ENCODE measurements at regions not wholly inside any gene's neighbourhood (a gene's known extent, or its start where the extent isn't known, plus 50 kb on each side); places are given as distances from the start of the nearest gene placed in this dataset.

GRCh38 chr5:165844571-165844970 is 2339.2 kb downstream of the MAT2B start:
- no peaks in the 10 kb centered on the region for H3K4me1 Mint-ChIP-seq (ENCODE audit: low read depth)
- no peak overlapping the region for H3K4me3 Mint-ChIP-seq (ENCODE audit: low read depth)
- H3K27ac Mint-ChIP-seq, result no peak overlapping the region
- H3K27me3 Mint-ChIP-seq, result no peaks in the 10 kb centered on the region
- H3K9me3 Mint-ChIP-seq (ENCODE audit: low read depth), result no peaks in the 10 kb centered on the region
- TF ChIP-seq CTCF (IDR thresholded peaks at IDR 0.05; ENCODE audit: unreplicated experiment), result no peak
- DNase-seq (ENCODE audit: low spot score, unreplicated experiment), result no peak
- no peaks in the 10 kb centered on the region for H3K36me3 Mint-ChIP-seq (ENCODE audit: insufficient read depth)

GRCh38 chr5:165858118-165858517 is 2352.7 kb downstream of the MAT2B start:
- no peak for DNase-seq (ENCODE audit: low spot score, unreplicated experiment)
- H3K4me3 Mint-ChIP-seq (ENCODE audit: low read depth), result no peak overlapping the region
- H3K27ac Mint-ChIP-seq, result no peak overlapping the region

GRCh38 chr5:165859251-165859650 is 2353.8 kb downstream of the MAT2B start:
- TF ChIP-seq CTCF (IDR thresholded peaks at IDR 0.05; ENCODE audit: unreplicated experiment), result no peak
- Mint-ChIP-seq H3K36me3 (ENCODE audit: insufficient read depth) (no peaks in the 10 kb centered on the region), H3K9me3 (ENCODE audit: low read depth) (no peaks in the 10 kb centered on the region), H3K27ac (no peak overlapping the region), H3K4me3 (ENCODE audit: low read depth) (no peak overlapping the region), H3K4me1 (ENCODE audit: low read depth) (no peaks in the 10 kb centered on the region), H3K27me3 (no peaks in the 10 kb centered on the region)
- DNase-seq (ENCODE audit: low spot score, unreplicated experiment), result no peak

More at GRCh38 chr5:165858118-165858517, 2352.7 kb downstream of the MAT2B start:
- H3K9me3 Mint-ChIP-seq (ENCODE audit: low read depth), result peaks cover 4% of the 10 kb centered on the region
- H3K36me3 Mint-ChIP-seq (ENCODE audit: insufficient read depth), result no peaks in the 10 kb centered on the region
- H3K27me3 Mint-ChIP-seq, result no peaks in the 10 kb centered on the region
- no peaks in the 10 kb centered on the region for H3K4me1 Mint-ChIP-seq (ENCODE audit: low read depth)
- TF ChIP-seq CTCF (IDR thresholded peaks at IDR 0.05; ENCODE audit: unreplicated experiment), result no peak

DNA sequence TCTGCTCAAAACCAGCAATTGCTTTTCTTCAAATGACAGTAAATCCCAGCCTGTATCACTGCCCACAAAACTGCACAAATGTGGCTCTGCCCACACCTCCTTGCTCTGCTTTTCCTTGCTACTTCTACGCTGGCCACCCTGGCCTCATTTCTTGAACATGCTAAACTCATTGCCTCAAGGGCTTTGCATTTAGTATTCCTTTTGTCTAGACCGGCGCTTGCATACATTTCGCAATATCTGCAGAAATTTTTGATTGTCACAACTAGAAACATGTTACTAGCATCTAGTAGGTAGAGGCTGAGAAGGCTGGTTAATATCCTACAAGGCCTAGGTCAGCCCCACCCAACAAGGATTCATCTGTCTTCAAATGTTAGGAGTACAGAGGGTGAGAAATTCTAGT is 2357.8 kb downstream of the MAT2B start:
- no peaks in the 10 kb centered on the region for H3K27me3 Mint-ChIP-seq

GRCh38 chr5:165871291-165871690 is 2365.9 kb downstream of the MAT2B start:
- Mint-ChIP-seq H3K4me3 (ENCODE audit: low read depth) (no peak overlapping the region), H3K27me3 (no peaks in the 10 kb centered on the region), H3K9me3 (ENCODE audit: low read depth) (no peaks in the 10 kb centered on the region), H3K36me3 (ENCODE audit: insufficient read depth) (no peaks in the 10 kb centered on the region), H3K27ac (no peak overlapping the region), H3K4me1 (ENCODE audit: low read depth) (no peaks in the 10 kb centered on the region)
- no peak for DNase-seq (ENCODE audit: low spot score, unreplicated experiment)
- TF ChIP-seq CTCF (IDR thresholded peaks at IDR 0.05; ENCODE audit: unreplicated experiment), result no peak

More for the DNA sequence above, 2357.8 kb downstream of the MAT2B start:
- no peak for TF ChIP-seq CTCF (IDR thresholded peaks at IDR 0.05; ENCODE audit: unreplicated experiment)
- Mint-ChIP-seq H3K27ac (no peak overlapping the region), H3K36me3 (ENCODE audit: insufficient read depth) (no peaks in the 10 kb centered on the region), H3K9me3 (ENCODE audit: low read depth) (no peaks in the 10 kb centered on the region), H3K4me3 (ENCODE audit: low read depth) (no peak overlapping the region), H3K4me1 (ENCODE audit: low read depth) (no peaks in the 10 kb centered on the region)
- no peak for DNase-seq (ENCODE audit: low spot score, unreplicated experiment)
